EH (cell line): ENCODE measurements at regions not wholly inside any gene's neighbourhood (a gene's known extent, or its start where the extent isn't known, plus 50 kb on each side); places are given as distances from the start of the nearest gene placed in this dataset.

Experiments used
- DNase-seq: peaks from one replicate; pipeline ENCODE4 v3.0.0-alpha.2; 2015; ENCODE audit warnings: low read depth

GRCh38 chr15:38672814-38673670, 108.4 kb upstream of the RASGRP1 start:
- DNase-seq: no peak

- no peak for DNase-seq
These were observed 109.8 kb upstream of the RASGRP1 start for GRCh38 chr15:38674448-38674847.

DNA sequence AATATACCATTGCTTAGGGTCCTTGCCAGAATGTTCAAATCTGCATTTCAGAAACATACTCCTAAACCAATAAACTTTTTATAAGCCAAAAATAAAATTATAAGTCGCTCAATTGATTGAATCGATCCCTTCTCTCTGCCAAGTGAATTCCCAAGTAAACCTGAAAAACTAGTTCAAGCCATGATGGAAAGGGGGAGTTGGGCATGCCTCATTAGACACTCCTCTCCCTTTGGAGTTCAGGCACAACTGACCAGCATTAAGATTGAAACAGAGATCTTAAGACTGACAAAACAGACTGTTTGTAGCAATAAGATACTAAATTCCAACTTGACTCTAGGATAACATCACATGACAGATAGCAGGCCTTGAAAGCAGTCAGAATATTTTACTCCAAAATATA, 113.7 kb upstream of the RASGRP1 start:
- DNase-seq: no peak

- DNase-seq: no peak
These were observed 116.2 kb upstream of the RASGRP1 start for GRCh38 chr15:38680775-38681174.

- no peak for DNase-seq
These were observed 117.7 kb upstream of the RASGRP1 start for GRCh38 chr15:38682363-38682762.

GRCh38 chr15:38682861-38683260, 118.2 kb upstream of the RASGRP1 start:
- DNase-seq: no peak

DNA sequence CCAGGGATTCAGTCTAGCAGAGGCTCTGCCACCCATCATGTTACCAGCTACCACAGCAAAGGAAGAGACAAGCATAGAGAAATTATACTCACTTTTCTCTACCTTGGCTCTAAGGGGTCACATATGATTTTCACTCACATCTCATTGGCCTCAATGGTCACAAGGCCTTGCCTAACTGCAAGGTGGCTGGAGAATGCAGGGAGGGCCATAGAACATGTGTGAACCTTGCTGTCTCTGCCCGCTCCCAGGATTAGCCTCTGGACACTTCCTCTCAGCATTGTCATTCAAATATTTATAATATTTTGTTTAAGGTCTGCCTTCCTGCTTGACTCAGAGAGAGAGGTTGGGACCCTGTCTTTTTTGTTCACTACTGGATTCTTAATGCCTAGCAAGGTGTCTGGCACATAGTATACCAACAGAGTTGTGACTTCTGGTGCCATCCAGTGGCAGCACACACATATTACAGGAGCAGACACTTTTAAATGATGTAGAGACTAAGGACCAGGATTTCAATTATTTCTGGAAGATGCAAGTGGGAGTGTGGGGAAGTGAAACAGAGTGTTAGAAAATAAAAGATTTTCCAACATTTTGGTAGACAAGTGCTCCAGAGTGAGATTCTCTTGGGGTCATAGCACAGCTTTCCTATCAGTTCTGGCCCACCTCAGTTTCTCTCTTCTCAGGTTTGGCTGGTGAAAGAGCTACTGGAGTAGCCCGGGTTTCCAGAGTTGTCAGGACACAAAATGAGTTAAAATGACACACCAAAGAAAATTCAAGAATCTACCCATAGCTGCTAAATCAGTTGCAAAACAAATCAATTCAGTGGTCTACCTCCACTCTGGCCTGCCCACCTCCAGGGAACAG, 119.0 kb upstream of the RASGRP1 start:
- peak; percentile 71 for DNase-seq

DNA sequence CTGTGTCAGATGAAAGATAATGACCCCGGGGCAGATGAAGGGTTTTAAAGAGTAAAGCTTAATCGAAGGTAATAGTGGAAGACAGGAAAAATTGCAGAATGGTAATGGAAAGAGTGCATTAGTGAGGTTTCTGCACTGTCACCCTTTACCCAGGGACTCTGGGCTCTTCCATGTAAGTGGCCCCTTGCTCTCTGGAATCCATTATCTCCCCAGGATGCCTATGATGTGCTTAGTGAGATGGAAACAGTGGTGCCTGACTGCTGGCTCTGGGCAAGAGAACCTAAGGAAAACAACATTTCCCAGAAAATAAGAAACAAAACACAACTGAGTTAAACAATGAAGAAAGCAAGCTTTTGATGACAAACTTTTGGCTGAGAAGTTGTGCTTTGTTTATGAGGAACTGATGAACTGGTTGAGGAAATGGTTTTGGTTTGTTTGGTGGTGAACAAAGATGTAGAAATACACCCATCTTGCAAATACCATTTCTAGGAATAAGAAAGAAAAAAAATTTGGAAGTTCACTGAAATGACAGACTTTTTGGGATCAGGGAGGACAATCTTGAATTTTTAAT, 119.9 kb upstream of the RASGRP1 start:
- DNase-seq: no peak

DNA sequence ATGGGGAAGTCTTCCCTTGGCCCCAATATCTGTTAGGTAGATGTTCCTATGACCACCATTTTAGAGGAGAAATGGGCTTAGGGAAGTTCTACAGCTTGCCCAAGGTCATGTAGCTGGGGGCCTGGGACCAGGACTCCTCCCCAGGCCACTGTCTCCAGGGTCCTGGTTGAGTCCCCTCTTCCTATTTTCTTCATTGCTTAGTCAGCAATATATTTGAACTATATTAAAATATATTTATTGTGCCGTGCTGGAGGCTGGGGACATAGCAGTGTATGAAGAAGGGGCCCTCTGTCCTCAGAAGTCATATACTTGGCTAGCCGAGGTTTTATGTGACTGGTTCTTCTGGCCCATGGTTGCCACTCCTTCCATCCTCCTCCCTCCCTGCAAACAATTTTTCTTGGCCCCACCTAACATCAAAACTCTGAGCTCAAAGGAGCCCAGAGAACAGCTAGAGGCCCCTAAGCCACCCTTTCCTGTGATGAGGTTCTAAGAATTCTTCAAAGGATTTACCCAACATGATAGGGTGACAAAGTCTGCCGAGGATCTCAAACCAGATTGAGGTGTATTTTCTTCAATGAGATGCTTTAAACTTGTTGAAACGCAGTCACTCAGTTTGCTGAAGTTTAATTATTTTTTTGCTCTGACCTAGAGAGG, 121.2 kb upstream of the RASGRP1 start:
- DNase-seq: no peak

GRCh38 chr15:38687340-38687739, 122.7 kb upstream of the RASGRP1 start:
- DNase-seq: peak; percentile 78

DNA sequence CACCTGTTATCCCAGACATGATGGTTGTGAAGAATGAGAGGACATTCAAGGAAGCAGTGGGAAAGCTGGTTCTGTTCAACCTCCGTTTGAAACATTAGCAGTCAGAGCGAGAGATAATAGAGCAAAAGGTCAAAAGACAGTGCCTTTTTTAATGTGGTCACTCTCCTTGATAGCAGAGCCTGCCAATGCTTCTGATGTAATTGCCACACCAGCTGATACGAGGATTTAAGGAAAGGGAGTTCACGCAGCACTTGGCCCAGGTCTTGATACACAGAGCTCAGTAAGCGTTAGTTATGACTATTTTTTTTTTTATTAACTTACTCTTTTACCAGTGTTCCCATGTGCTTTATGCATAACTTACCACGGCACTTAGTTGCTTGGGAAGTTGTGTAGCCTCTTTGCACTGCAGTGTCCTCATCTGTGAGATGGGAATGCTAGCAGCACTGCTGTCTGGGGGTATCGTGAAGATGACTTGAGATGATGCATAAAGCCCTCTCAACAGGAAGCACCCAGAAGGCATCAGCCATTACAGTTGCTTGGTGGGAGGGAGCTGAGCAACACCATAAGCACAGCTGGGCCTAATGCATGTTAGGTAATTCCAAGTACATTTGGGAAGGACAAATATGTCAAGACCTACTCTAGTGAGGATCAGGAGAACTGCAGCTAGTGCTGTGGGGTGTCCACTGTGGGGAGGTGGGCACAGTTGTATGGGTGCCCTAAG, 123.3 kb upstream of the RASGRP1 start:
- no peak for DNase-seq

- DNase-seq: no peak
These were observed 124.1 kb upstream of the RASGRP1 start for GRCh38 chr15:38688761-38689160.

- DNase-seq: no peak
These were observed 124.9 kb upstream of the RASGRP1 start for GRCh38 chr15:38689522-38689921.

GRCh38 chr15:38690216-38690615, 125.6 kb upstream of the RASGRP1 start:
- no peak for DNase-seq

GRCh38 chr15:38690719-38691332, 126.2 kb upstream of the RASGRP1 start:
- DNase-seq: peak; percentile 76

DNA sequence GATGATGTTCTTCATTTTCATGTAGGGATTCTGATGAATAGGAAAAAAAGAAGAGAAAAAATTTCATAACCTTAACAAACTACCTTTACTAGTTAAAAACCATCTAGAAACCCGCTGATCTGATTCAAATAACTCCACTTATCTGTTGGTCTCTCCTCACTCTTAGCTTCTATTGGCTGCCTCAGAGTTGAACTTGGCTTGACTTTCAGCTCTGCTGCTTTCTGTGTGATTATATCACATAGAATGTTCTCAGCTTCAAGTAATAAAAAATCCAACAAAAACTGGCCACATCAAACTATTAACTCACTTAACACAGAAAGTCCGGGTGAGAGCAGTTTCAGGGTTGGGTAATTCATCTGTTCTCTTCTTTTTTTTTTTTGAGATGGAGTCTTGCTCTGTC, 126.8 kb upstream of the RASGRP1 start:
- DNase-seq: peak; percentile 30

DNA sequence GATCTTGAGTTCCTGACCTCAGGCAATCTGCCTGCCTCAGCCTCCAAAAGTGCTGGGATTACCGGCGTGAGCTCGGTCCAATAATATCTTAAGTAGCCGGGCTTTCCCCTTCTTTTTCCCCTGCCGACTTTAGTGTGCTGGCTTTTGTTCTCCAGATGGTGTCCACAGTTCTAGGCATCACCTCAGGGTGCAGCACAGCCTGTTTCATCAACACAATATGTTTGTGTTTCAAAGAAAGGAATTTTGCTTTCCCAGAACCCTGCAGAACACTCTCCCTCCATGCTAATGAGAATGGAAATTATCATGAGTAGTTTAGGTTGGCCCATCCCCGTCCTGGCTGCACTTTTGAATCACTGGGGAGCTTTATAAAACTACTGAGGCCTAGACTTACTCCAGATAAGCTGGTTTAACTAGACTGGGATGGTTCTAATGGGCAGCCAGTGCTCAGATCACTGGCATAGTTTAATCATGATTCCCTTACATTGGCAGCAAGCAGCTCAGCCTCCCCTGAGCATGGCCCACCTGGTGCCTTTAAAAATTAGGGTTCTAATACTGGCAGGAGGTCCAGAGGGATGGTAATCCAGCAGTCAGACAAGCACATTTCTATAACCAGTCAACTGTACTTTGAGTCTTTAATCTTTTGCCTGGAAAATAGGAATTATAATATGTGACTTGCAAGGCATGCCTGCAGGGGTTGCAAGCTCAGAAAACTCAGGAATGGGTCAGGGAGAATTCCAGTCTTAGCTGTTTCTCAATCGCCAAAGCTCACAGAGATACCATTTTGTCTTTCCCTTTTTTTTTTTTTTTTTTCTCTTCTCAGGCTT, 127.6 kb upstream of the RASGRP1 start:
- DNase-seq: peak; percentile 51

- DNase-seq: no peak
These were observed 128.1 kb upstream of the RASGRP1 start for GRCh38 chr15:38692789-38693062.

- no peak for DNase-seq
These were observed 130.9 kb upstream of the RASGRP1 start for GRCh38 chr15:38695249-38696108.
